Peyer's patch (tissue), 4 donors: ENCODE measurements at regions not wholly inside any gene's neighbourhood (a gene's known extent, or its start where the extent isn't known, plus 50 kb on each side); places are given as distances from the start of the nearest gene placed in this dataset.

Experiments used
- POLR2A ChIP-seq, 2 donors: fragments of 450-650 bp; IDR thresholded peaks; one replicate each; pipeline ENCODE4 v1.5.1; 2017; ENCODE audit warnings: antibody characterized with exemption in 2 of 2, mild to moderate bottlenecking in 2 of 2, moderate library complexity in 2 of 2
- TF ChIP-seq, protein P1 (sequence below), 6 experiments: fragments of 450-650 bp in 4 of 6; fragments of 200-600 bp in 2 of 6; sonication (generic) in 1 of 6; IDR thresholded peaks; one replicate each; pipeline ENCODE4 v1.5.1; 2017 to 2019; ENCODE audit warnings: antibody characterized with exemption in 6 of 6, mild to moderate bottlenecking in 3 of 6, moderate library complexity in 1 of 6

DNA sequence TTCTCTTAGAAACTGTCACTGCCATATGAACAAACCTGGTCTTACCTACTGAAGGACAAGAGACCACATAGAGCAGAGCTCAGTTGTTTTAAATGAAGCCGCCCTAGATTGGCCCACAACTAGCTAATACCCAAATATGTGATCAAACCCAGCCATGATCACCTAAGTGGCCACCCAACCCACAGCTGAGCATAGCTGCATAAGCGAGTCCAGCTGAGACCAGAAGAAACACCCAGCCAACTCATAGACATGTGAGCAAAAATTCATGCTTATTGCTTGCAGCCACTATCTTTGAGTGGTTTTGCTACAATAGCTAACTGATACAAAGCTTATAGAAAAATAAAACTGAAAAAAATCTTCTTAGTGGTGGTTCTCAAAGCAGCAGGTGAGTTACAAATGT lies 124.3 kb upstream of the CPNE4 start:
- TF ChIP-seq, protein P1, sequence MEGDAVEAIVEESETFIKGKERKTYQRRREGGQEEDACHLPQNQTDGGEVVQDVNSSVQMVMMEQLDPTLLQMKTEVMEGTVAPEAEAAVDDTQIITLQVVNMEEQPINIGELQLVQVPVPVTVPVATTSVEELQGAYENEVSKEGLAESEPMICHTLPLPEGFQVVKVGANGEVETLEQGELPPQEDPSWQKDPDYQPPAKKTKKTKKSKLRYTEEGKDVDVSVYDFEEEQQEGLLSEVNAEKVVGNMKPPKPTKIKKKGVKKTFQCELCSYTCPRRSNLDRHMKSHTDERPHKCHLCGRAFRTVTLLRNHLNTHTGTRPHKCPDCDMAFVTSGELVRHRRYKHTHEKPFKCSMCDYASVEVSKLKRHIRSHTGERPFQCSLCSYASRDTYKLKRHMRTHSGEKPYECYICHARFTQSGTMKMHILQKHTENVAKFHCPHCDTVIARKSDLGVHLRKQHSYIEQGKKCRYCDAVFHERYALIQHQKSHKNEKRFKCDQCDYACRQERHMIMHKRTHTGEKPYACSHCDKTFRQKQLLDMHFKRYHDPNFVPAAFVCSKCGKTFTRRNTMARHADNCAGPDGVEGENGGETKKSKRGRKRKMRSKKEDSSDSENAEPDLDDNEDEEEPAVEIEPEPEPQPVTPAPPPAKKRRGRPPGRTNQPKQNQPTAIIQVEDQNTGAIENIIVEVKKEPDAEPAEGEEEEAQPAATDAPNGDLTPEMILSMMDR (IDR thresholded peaks at IDR 0.05) = no peak
- no peak for TF ChIP-seq POLR2A (IDR thresholded peaks at IDR 0.05)
